Stimulated activated CD8-positive, alpha-beta memory T cell treated with anti-CD3 and anti-CD28 coated beads, Interleukin-12 subunit alpha, Interleukin-12 subunit beta, amount 100 ng/mL, for 24 hours (primary cell): ENCODE measurements at regions not wholly inside any gene's neighbourhood (a gene's known extent, or its start where the extent isn't known, plus 50 kb on each side); places are given as distances from the start of the nearest gene placed in this dataset.

Experiments
- DNase-seq: peaks from one replicate; pipeline ENCODE4 v3.0.0-alpha.2; 2020; ENCODE audit errors: extremely low read depth

DNA sequence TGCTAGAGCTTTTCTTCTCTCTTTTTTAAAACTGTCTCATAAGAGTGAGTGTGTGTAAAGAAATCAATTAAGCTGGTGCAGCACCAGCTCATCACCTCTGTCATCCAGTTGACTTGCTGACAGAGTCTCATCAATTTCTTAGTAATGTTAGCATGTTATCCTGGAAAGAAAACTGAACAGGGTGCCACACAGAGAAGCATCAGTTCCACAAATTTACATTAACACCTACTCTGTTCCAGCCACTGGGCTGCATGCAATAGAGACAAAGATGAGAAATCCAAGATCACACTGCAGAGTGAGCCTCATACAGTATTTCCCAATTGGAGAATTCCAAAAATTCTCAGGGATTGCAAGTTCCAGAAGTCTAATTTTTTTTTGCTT lies 207.0 kb upstream of the CITED2 start:
- no peak for DNase-seq

DNA sequence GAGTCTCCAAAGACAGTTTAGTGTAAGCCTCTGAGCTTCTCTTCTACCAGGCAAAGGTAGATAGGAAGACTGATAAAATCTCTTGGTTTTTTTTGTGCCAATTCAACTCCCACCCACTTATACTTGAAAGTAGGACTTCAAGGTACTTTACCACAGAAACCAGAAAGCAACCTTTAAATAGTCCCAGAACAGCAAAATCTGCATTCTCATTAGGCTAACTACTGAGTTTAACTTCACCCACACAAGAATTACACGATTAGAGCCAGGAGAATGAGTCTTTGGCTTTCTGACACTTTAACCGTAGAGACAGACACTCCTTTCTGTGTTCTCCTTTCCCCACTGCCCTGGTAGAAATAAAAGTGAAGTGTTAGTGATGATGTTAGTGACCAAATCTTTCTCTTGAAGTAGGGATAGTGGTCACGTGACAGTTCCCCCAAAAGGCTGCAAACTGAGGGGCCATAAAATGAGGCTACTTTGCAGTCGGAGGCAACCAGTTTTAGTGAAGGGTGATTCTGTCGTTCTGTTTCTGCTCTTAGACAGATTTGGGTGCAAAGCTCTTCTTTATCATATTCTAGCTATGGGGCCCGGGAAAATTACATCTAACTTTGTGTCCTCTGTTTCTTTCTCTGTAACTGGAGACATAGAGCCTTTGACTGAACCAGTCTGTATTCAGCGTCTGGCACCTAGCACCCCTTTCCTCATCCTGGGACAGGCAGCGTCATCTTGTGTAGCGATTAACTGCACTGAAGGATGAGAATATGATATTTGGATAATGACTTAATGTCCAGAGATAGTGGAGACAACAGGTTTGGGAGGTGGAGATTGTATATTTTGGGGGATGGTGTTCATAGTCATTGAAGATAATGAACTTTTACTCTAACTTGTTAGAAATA lies 206.4 kb upstream of the CITED2 start:
- DNase-seq = no peak

DNA sequence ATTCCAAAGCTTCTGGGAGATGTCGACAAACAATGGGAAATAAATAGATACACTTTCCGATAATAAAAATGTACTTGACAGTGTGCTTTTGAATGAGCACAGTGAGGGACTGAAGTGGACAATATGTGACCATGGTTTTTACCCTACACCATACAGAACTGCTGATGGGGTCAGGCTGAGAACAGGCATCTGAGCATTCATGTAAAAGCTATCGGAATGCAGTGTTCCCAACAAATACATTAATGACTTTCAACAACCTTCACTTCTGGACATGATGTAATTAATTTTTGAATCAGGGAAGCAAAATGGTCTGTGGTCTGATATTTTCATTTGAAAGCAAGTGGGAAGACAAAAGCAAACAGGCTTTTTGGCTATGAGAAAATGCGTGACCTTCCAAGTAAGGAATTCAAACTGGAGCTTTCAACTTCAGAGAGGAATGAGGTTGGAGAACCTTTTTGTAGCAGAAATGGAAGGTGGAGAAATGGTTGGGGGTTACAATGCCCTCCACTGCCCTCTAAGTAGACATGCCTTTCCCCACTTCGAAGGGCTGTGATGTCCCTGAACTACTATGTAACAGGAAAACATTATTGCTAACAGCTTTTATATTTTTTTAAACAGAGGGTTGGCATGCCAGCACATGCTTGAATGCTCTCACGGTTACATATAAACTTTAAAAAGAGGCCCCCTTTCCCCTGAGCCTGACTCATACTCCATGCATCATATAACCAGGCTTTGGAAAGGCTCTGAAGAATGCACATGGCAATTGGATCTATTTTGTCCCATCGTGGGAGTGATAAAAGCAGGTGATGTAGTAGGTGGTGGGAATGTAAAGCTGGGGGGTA lies 203.5 kb upstream of the CITED2 start:
- no peak for DNase-seq

DNA sequence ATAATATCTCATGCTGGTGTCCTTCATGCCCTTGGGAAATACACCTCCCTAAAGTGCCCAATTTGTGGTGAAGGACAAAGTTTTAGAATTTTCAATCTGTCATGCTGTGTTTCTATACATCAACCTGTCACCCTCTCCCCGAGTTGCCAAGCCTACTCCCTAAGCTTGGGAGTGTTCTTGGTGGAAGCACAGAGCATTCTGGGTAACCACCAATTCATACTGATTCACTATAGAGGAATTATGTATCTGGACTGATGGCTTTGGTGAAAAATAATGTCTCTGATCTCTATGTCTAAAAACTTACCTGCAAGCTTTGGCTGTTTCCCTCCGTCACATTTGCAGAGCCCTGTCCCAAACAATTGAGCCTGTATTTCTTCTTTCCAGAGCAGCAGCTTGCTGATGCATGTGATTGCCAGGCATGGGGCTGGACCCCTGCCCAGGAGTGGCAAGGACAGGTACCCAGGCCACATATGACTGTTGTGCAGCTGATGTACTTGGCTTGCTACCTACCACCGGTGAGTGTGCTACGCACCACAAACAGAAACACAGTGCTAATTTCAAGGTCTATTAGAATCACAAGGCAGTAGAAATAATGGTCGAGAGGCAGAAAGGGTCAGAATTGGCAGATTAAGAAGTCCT lies 202.8 kb upstream of the CITED2 start:
- DNase-seq = no peak

DNA sequence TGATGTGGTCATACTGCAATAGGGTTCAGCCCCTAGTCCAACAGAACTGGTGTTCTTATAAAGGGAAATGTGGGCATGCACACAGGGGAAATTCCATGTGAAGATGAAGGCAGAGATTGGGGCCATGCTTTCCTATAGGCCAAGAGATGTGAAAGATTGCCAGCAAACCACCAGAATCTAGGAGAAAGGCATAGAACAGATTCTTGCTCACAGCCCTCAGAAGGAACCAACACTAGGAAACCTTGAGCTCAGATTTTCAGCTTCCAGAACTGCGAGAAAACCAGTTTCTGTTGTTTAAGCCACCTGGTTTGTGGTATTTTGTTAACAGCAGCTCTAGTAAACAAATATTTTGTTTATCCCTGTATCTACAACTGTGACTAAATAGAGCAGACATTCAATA lies 197.6 kb upstream of the CITED2 start:
- DNase-seq = no peak

DNA sequence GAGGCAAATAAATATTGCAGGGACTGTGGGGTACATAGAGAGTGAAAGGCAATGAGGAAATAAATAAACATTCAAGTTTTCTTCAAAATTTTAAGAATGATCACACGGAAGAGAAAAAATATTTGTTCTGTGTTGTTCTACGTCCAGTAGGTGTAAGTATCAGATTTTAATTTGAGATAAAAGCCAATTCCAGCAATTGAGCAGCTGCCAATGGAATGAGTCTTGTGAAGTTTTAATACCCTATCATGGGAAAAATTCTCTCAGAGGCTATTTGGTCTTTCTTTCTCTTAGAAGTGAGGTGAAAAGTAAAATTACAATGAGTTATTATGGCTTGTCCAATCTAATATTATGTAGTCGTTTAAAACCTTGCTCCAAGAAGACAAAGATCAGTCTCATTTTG lies 195.7 kb upstream of the CITED2 start:
- DNase-seq = no peak

DNA sequence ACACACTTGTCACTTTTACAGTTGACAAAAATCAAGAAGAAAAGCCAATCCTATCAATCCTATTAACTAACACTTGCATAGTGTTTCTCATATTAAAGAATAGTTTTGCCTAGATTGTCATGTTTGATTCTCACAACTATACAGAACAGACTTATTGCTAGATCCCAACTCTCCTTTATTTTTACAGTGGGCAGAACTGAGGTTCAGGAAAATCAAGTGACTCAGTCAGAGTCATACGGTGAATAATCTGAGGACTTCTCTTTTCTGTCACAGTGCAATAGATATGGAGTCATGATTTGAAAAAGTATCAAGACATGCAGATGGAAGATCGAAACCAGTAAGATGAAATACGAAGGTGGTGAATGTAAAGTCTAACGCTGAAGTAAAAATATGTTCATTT lies 195.1 kb upstream of the CITED2 start:
- no peak for DNase-seq

DNA sequence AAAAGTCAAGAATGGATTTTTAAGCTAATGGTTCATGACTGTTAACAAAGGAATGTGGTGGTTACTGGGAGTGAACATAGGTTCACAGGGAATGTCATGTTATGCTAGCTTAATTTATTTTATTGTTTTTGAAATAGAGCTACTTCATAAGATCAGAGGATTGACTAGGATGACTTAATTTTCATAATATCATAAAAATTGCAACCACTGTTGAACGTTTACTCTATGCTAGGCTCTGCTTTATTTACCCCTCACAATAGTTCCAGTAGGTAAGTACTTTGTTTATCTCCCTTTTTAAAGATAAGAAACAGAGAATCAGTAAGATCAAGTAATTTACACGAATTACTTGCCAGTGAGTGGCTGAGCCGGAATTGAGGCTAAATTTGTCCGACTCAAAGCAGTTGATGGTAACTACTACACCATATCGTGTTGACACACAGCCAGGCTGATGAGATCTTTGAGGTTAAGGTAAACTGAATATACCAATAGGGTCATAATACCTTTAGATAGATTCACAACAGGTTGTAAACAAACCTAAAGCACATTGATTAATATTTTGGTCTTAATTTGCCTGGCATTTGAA lies 194.6 kb upstream of the CITED2 start:
- no peak for DNase-seq

DNA sequence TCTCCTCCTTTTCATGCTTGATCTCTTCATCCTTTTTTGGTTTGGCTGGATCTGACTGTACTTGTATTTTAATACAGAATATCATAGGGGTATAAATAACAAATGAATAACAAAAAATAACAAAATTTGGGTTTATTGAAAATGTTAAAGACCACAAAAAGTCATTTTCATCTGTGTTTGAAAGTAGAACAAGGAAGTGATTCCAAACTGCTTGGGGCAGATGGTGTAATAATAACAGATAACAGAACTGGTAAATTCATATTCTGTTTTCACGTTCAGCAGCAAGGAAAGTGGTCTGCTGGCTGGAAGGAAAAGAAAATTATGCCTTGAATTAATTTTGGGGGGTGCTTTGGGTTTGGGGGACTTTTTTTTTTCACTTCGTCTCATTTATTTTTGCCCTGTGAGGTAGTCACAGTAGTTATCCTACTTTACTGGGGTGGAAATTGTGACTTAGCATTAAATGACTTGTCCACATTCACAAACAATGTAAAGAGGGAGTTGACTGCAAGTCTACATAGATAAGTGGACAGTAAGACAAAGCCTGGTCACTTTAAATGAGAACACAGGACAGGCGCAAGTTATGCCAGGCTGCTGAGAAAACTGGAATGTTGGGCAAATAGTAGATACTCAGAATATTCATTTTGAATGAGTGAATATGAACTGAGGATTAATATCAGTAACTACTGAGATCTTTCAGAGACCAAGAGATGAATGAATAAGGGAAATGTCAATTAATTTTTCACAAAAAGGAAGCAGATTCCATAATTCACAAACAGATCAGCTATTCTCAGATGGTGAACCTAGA lies 193.9 kb upstream of the CITED2 start:
- no peak for DNase-seq

DNA sequence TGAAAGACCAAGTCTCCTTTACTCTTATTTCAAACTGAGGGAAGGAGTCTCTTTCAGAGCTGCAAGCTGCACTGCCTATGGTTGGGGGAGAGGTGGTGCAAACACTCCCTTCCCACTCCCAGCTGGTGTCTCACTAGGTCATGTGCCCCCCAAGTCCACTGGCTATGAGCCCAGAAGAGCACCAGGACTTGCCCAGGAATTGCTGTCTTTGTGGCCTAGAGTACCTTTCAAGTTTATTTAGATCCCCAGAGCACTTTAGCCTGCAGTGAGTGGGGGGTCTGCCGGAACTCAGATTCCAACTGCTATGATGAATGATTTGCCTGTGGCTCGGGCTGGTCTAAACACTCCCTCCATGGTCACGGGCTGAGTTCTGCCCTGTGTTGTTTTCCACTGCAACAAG lies 192.6 kb upstream of the CITED2 start:
- DNase-seq = no peak

DNA sequence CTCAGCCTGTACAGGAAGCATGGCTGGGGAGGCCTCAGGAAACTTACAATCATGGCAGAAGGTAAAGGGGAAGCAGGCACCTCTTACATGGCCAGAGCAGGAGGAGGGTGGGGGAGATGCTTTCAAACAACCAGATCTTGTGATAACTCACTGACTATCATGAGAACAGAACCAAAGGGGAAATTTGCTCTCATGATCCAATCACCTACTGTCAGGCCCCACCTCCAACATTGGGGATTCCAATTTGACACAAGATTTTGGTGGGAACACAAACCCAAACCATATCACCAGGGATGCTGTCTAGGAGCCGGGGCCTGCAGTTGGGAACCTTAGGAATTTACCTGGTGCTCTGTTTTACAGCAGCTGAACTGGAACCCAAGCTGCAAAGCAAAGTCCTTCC lies 191.1 kb upstream of the CITED2 start:
- no peak for DNase-seq

DNA sequence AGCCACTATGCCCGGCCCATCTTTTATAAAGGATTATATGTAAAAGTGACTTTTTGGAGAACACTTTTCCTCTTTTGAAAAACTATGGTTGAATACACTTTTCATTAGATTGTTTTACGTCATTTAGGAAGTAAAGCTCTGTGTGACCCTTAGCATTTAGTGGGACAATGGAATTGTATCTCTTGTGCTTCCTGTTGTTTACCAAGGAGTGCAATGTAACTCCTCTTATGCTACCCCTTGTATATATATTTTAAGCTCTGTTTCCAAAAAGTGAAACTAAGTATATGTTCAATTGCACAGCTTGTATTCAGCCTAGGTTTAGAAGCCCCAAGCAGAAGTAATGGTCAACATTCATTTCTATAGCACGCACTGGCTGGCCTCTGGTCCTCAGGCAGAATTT lies 183.1 kb upstream of the CITED2 start:
- DNase-seq = no peak

DNA sequence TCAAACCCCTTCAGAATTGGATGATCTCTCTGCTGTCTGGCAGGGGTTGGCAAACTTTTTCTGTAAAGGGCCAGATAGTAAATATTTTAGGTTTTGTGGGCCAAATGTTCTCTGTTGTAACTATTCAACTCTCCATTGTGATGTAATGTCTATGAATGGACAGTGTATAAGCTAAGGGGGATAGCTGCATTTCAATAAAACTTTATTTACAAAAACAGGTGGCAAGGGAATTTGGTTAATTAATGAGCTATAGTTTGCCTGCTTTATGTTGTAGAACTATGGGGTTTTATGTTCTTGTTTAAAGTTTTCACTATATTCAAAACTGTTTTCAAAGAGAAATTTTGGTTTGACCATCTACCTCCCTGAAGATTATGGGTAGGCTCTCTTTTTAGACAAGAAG lies 182.1 kb upstream of the CITED2 start:
- no peak for DNase-seq

DNA sequence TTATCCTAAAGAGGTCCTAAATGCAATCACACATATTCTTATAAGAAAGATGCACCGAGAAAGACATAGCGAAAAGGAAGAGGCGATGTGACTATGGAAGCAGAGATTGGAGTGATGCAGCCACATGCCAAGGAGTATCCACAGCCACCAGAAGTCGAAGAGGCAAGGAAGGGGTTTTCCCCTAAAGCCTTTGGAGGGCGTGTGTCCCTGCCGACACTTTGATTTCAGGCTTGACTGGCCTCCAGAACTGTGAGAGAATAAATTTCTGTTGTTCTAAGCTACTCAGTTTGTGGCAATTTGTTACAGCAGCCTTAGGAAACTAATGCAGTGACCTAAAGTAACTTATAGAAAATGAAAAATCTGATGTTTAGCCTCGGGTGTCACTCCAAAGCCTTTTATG lies 179.5 kb upstream of the CITED2 start:
- DNase-seq = no peak

DNA sequence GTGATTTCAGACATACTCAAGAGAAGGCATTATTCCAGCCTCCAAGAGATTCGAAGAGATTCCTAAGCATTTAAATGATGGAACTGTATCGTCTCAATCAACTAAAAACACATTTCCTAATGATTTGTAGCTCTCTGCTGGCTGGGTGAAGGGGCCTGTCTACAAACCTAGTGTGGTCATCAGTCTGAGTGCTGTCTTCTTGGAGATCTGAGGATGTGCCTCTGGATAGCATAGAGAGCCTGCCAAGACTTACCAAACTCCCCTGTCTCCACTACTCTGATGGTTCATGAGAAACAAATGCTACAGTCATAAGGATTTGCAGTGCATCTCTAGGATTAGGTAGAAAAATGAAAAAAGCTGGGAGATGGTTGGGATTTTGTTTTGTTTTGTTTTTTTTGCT lies 176.9 kb upstream of the CITED2 start:
- DNase-seq = no peak

DNA sequence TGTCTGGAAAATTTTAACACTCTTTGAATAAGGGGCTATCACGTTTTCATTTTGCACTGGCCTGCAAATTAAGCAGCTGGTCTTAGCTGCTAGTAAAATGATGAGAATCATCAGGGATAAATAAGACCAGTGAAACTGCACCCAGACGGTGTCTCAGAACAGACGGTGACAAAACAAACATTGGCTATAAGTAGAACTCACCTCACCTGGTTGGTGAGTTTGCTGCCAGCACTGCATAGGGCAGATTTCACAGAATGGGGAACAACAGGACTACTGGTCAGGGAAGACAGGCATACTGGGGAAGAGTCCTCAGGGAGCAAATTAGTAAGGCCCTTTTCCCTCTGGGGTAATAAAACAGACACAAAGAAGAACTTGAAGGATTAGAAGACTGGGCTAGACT lies 175.9 kb upstream of the CITED2 start:
- no peak for DNase-seq

DNA sequence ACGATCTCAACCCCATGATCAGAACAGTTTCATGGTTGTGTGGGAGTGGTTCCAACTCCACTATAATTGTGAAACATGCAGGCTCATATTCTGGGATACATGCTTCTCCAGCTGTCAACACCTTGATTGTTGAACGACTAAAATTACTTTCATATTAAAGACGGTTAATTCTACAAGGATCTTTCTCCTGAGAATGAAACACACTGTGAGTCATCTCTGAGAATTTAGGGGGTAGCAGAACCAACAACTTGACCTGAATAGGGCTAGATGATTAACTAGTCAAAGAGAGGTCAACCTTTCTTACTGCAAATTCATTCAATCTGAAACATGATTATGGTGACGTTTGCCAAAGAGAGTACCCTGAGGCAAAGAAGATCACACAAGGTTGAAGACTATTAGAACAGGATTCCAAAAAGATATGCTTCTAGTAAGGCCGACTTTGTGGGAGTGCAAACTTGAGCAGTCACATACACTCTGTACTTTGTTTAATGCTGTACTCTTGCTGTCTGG lies 175.2 kb upstream of the CITED2 start:
- DNase-seq = no peak

DNA sequence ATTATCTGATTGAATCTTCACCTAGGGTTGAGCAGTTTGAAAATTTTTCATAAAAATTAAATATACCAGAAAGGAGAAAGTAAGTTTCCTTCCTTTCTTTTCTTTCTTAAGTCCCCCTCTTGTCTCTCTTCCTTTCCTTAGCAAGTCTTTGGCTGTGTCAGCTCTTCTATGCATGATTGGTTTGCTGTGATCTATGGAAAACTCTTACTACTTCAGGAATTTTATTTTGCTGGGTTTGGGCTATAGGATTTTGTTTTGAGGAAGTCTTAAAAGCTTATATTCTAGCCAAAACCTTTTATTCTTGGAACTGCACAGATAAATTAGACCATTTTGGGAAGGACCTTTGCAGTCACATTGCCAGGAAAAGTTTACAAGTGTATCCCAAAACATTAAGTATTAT lies 173.4 kb upstream of the CITED2 start:
- no peak for DNase-seq

DNA sequence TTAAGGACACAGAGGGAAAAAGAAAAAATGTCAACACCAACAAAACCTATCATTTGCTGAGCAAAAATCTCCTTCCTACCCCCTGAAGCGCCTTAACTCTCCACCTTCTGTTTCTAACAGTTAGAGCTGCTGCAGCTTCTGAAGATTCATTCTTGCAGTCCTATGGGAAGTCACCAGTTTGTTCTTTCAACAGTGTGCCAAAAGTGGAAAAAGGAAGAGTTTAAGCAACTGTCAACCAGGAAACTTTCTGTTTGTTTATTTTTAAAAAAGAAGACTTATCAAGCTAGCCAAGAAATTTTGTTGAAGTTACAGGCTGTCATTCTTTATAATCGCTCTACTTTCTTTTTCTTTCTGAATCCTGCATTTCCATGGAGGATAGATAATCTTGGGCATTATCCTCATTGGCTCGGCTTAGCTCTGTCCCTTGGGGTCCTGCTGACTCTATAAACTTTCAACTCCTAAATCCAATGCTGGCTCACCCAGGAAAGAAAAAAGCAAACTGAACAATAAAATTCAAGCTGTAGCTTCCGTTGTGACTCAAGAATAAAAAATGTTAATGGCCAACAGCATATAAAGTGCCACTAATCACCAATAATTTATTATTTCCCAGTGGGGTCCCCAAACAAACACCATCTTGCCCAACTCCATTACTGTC lies 172.8 kb upstream of the CITED2 start:
- DNase-seq = no peak

DNA sequence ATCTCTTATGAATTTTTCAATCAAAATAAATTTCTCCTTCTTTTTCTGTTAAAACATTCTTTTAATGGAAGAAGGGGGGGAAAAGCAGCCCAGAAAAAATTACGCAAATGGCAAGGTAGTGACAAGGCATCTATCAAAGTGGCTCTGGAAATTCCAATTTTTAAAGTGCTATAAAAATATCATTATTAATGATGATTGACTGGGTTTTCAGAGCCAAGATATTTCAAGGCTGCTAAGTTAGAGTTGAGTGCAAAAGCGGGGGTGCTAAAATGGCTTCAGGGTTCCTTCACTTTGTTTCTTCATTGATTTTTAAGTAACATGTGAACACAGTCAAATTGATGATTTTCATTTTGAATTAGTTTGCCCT lies 171.6 kb upstream of the CITED2 start:
- no peak for DNase-seq
